NT2/D1 (cell line): ENCODE measurements at regions not wholly inside any gene's neighbourhood (a gene's known extent, or its start where the extent isn't known, plus 50 kb on each side); places are given as distances from the start of the nearest gene placed in this dataset.

Source experiments
- SUZ12 ChIP-seq: IDR thresholded peaks from 2 replicates; pipeline ENCODE4 v1.6.1; 2011; ENCODE audit not compliant: insufficient read length, insufficient read depth; ENCODE audit errors: extremely low read depth
- YY1 ChIP-seq: IDR thresholded peaks from 2 replicates; pipeline ENCODE4 v1.6.1; 2011; ENCODE audit not compliant: insufficient read length, insufficient read depth
- ZNF274 ChIP-seq: IDR thresholded peaks from 2 replicates; pipeline ENCODE4 v1.6.1; 2011; ENCODE audit warnings: mild to moderate bottlenecking, low read depth, low read length

- TF ChIP-seq YY1 (no peak), ZNF274 (no peak), SUZ12 (no peak)
Measured at GRCh38 chr17:53313746-53314145, 509.0 kb upstream of the KIF2B start.
